MCF 10A (cell line): ENCODE measurements at regions not wholly inside any gene's neighbourhood (a gene's known extent, or its start where the extent isn't known, plus 50 kb on each side); places are given as distances from the start of the nearest gene placed in this dataset.

Experiments used
- BruUV-seq: library from RNA; stranded (reverse); fragments of 400-500 nt; replicated peaks from 2 replicates; lab custom pipeline; 2021; lab: Mats Ljungman, UMichigan
- CTCF ChIA-PET: fragments of 300-600 bp; sonication (Branson Sonifier 250); formaldehyde crosslinking; extraction: SDS; loops from one replicate; lab custom pipeline; 2021; ENCODE audit warnings: antibody characterized with exemption, inconsistent platforms; lab: Yijun Ruan, JAX
- POLR2A ChIA-PET: fragments of 300-600, 350-650 bp; sonication (Branson Sonifier 250); formaldehyde crosslinking; extraction: SDS; loops from one replicate; lab custom pipeline; 2020; ENCODE audit warnings: antibody characterized with exemption, inconsistent platforms; lab: Yijun Ruan, JAX
- DNase-seq: peaks from one replicate; pipeline ENCODE4 v3.0.0-alpha.2; 2018; ENCODE audit not compliant: unreplicated experiment
- H3K27ac Mint-ChIP-seq: one replicate; pipeline ENCODE4 v1.8.0; 2022; ENCODE audit warnings: mild to moderate bottlenecking, low read depth, mixed read lengths; ENCODE audit not compliant: unreplicated experiment
- H3K27me3 Mint-ChIP-seq: one replicate; pipeline ENCODE4 v1.8.0; 2022; ENCODE audit warnings: mixed read lengths; ENCODE audit not compliant: insufficient read depth, unreplicated experiment
- H3K36me3 Mint-ChIP-seq: one replicate; pipeline ENCODE4 v1.8.0; 2022; ENCODE audit warnings: mild to moderate bottlenecking, moderate library complexity, mixed read lengths; ENCODE audit not compliant: insufficient read depth, unreplicated experiment
- H3K4me1 Mint-ChIP-seq: one replicate; pipeline ENCODE4 v1.8.0; 2022; ENCODE audit warnings: mixed read lengths; ENCODE audit not compliant: insufficient read depth, unreplicated experiment
- H3K4me3 Mint-ChIP-seq: one replicate; pipeline ENCODE4 v1.8.0; 2022; ENCODE audit warnings: mild to moderate bottlenecking, moderate library complexity, mixed read lengths; ENCODE audit not compliant: unreplicated experiment
- H3K9me3 Mint-ChIP-seq: one replicate; pipeline ENCODE4 v1.8.0; 2022; ENCODE audit warnings: mixed read lengths; ENCODE audit not compliant: unreplicated experiment
- CTCF ChIP-seq: fragments of 200-600 bp; IDR thresholded peaks from one replicate; pipeline ENCODE4 v1.8.0; 2022; ENCODE audit warnings: antibody characterized with exemption, mild to moderate bottlenecking; ENCODE audit not compliant: unreplicated experiment
- intact Hi-C: fragments of 100-400 bp; cut with micrococcal nuclease; formaldehyde crosslinking; loops from 2 replicates; pipeline ENCODE4 v1.14.1; 2022

GRCh38 chr6:156306531-156306930 lies 470.6 kb upstream of the ARID1B start:
- no peak for TF ChIP-seq CTCF
- H3K9me3 Mint-ChIP-seq, result no peaks in the 10 kb centered on the region
- ChIA-PET CTCF (no interaction called here), POLR2A (no interaction called here)
- DNase-seq, result no peak
- H3K36me3 Mint-ChIP-seq, result no peaks in the 10 kb centered on the region
- intact Hi-C loops, result no loop called here
- no peak overlapping the region for H3K4me3 Mint-ChIP-seq
- BruUV-seq, result no TSS peak
- H3K27me3 Mint-ChIP-seq, result no peaks in the 10 kb centered on the region
- peaks cover 11% of the 10 kb centered on the region for H3K4me1 Mint-ChIP-seq
- H3K27ac Mint-ChIP-seq, result peak overlapping the region; percentile 1

GRCh38 chr6:156283091-156283490 lies 494.1 kb upstream of the ARID1B start:
- ChIA-PET CTCF (interaction anchor here (0.7 kb wide), 1 partner anchor 153 kb away, joined by 3 read pairs; no protein-coding TSS in a partner anchor), POLR2A (no interaction called here)
- no peak for TF ChIP-seq CTCF
- intact Hi-C loops, result no loop called here
- no peaks in the 10 kb centered on the region for H3K27me3 Mint-ChIP-seq
- H3K4me1 Mint-ChIP-seq, result no peaks in the 10 kb centered on the region
- peaks cover 4% of the 10 kb centered on the region for H3K9me3 Mint-ChIP-seq
- H3K4me3 Mint-ChIP-seq, result no peak overlapping the region
- DNase-seq, result no peak
- no peaks in the 10 kb centered on the region for H3K36me3 Mint-ChIP-seq
- H3K27ac Mint-ChIP-seq, result no peak overlapping the region
- no TSS peak for BruUV-seq

GRCh38 chr6:156282087-156282486 lies 495.1 kb upstream of the ARID1B start:
- POLR2A ChIA-PET, result no interaction called here
- DNase-seq, result no peak
- Mint-ChIP-seq H3K9me3 (peaks cover 10% of the 10 kb centered on the region), H3K27me3 (no peaks in the 10 kb centered on the region), H3K4me3 (no peak overlapping the region), H3K27ac (no peak overlapping the region), H3K36me3 (no peaks in the 10 kb centered on the region), H3K4me1 (no peaks in the 10 kb centered on the region)
- no peak for TF ChIP-seq CTCF
- CTCF ChIA-PET, result no interaction called here
- BruUV-seq, result no TSS peak
- intact Hi-C loops, result no loop called here

- CTCF ChIA-PET, result interaction anchor here (0.7 kb wide), 1 partner anchor 30 kb away, joined by 3 read pairs; no protein-coding TSS in a partner anchor
- POLR2A ChIA-PET, result interaction anchor here (0.9 kb wide), 1 partner anchor 10 kb away, joined by 3 read pairs; no protein-coding TSS in a partner anchor
- Mint-ChIP-seq H3K27ac (no peak overlapping the region), H3K9me3 (peaks cover 10% of the 10 kb centered on the region), H3K27me3 (no peaks in the 10 kb centered on the region), H3K4me3 (no peak overlapping the region), H3K4me1 (no peaks in the 10 kb centered on the region), H3K36me3 (no peaks in the 10 kb centered on the region)
- BruUV-seq, result no TSS peak
- intact Hi-C loops, result no loop called here
- no peak for TF ChIP-seq CTCF
- DNase-seq, result no peak
These were observed 495.9 kb upstream of the ARID1B start for GRCh38 chr6:156281266-156281665.
